ENCODE measurements at regions not wholly inside any gene's neighbourhood (a gene's known extent, or its start where the extent isn't known, plus 50 kb on each side); places are given as distances from the start of the nearest gene placed in this dataset.

DNA sequence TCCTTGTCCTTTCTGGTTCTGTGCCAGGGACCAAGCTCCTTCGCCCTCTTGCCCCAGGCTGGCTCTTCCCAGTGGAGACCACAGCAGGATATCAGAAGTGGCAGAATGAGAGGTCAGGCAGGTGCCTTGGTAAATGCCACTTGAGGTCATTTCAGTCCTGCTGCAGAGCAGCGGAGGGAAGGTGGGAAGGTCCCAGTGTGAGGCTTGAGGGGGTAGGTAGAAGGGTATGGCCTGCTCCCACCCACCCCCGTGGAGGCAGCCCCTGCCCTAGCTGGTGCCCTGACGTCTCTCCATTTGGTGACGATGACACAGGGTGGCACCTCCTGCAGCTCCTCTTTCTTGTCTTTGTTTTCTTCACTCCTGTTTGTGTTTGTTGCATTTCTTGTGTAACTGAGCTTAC, 538.8 kb downstream of the TCERG1L start:
- TF ChIP-seq POLR2A (IDR thresholded peaks at IDR 0.05; ENCODE audit: low read depth, low read length) (no peak), POLR2AphosphoS5 (IDR thresholded peaks at IDR 0.05; ENCODE audit: low read depth, low read length) (no peak), TAF1 (IDR thresholded peaks at IDR 0.05; ENCODE audit: low read depth, low read length) (no peak), SPI1 (IDR thresholded peaks at IDR 0.05; ENCODE audit: low read depth, low read length) (no peak), POU2F2 (IDR thresholded peaks at IDR 0.05; ENCODE audit: low read depth, low read length) (no peak), PAX5 (IDR thresholded peaks at IDR 0.05; ENCODE audit: insufficient read depth, low read length, severe bottlenecking) (no peak)
